B cell (primary cell): ENCODE measurements at regions not wholly inside any gene's neighbourhood (a gene's known extent, or its start where the extent isn't known, plus 50 kb on each side); places are given as distances from the start of the nearest gene placed in this dataset.
A peak's percentile ranks its signal among the peaks of the same experiment; 100 is the strongest.

Experiments
- ATAC-seq: fragments of 200-7000 bp; cut with Tn5 transposase; one replicate; pipeline ENCODE4 v1.10.0; 2021; ENCODE audit warnings: low read depth, mild to moderate bottlenecking, moderate number of reproducible peaks, moderate library complexity
- CTCF ChIA-PET: fragments of 350-600 bp; sonication (Branson Sonifier 250); formaldehyde crosslinking; loops from one replicate; lab custom pipeline; 2021; ENCODE audit warnings: antibody characterized with exemption, inconsistent platforms; lab: Charles Lee
- POLR2A ChIA-PET: fragments of 350-600 bp; sonication (Branson Sonifier 250); formaldehyde crosslinking; loops from one replicate; lab custom pipeline; 2021; ENCODE audit warnings: antibody characterized with exemption; lab: Charles Lee
- DNase-seq: peaks from one replicate; pipeline ENCODE4 v3.0.0; 2013
- H2AFZ ChIP-seq: 2 replicates; pipeline ENCODE4 v1.6.1; 2012; ENCODE audit warnings: mild to moderate bottlenecking, low read depth, low read length; ENCODE audit not compliant: insufficient read depth, poor library complexity, severe bottlenecking
- H3K27ac ChIP-seq, 2 donors: 1 replicate in 1 of 2; 2 replicates in 1 of 2; pipeline ENCODE4 v1.5.1; 2012 to 2013; ENCODE audit warnings: low read length in 2 of 2, mild to moderate bottlenecking in 2 of 2, moderate library complexity in 1 of 2
- H3K27me3 ChIP-seq, 4 experiments: fragments of 200-600 bp in 1 of 4; sonication (generic) in 1 of 4; replicated peaks in 1 of 4; 1 replicate in 2 of 4; 2 replicates in 2 of 4; pipeline versions ENCODE4 v1.6.1 to v1.7.0; 2013 to 2016; ENCODE audit warnings: low read length in 3 of 4, mild to moderate bottlenecking in 2 of 4, mixed read lengths in 1 of 4, moderate library complexity in 1 of 4; ENCODE audit not compliant: insufficient read depth in 4 of 4, control insufficient read depth in 3 of 4; ENCODE audit errors: control extremely low read depth in 1 of 4
- H3K36me3 ChIP-seq, 2 experiments: replicated peaks in 1 of 2; 1 replicate in 1 of 2; 2 replicates in 1 of 2; pipeline versions ENCODE4 v1.6.1 to v1.7.1; 2013; ENCODE audit warnings: low read length in 1 of 2; ENCODE audit not compliant: insufficient read depth in 2 of 2, control insufficient read depth in 1 of 2; ENCODE audit errors: control extremely low read depth in 1 of 2, extremely low read depth in 1 of 2
- H3K4me1 ChIP-seq, 2 donors: fragments of 200-600 bp in 1 of 2; sonication (generic) in 1 of 2; 1 replicate in 1 of 2; 2 replicates in 1 of 2; pipeline versions ENCODE4 v1.5.1 to v1.6.1; 2013 to 2017; ENCODE audit warnings: low read length in 2 of 2; ENCODE audit not compliant: control insufficient read depth in 2 of 2, insufficient read depth in 2 of 2
- H3K4me2 ChIP-seq: replicated peaks from 2 replicates; pipeline ENCODE3; 2012; ENCODE audit warnings: mild to moderate bottlenecking, low read depth, low read length; ENCODE audit not compliant: poor library complexity, severe bottlenecking
- H3K4me3 ChIP-seq, 5 experiments: fragments of 200-600 bp in 1 of 5; sonication (generic) in 1 of 5; 1 replicate in 3 of 5; 2 replicates in 2 of 5; pipeline versions ENCODE4 v1.5.1 to v1.7.0; 2011 to 2016; ENCODE audit warnings: low read length in 4 of 5, mild to moderate bottlenecking in 4 of 5, low read depth in 2 of 5, control low read depth in 1 of 5, moderate library complexity in 1 of 5; ENCODE audit not compliant: insufficient read depth in 1 of 5; ENCODE audit errors: control extremely low read depth in 1 of 5, extremely low read depth in 1 of 5
- H3K79me2 ChIP-seq: fragments of 200-600 bp; sonication (generic); one replicate; pipeline ENCODE4 v1.6.0; 2016; ENCODE audit warnings: low read length; ENCODE audit not compliant: control insufficient read depth, insufficient read depth
- H3K9ac ChIP-seq: fragments of 200-600 bp; sonication (generic); 2 replicates; pipeline ENCODE4 v1.6.1; 2017; ENCODE audit warnings: mild to moderate bottlenecking, low read length, moderate library complexity
- H3K9me3 ChIP-seq, 3 donors: one replicate each; pipeline versions ENCODE4 v1.6.1 to v1.7.1; 2013; ENCODE audit warnings: low read length in 2 of 3; ENCODE audit not compliant: control insufficient read depth in 2 of 3, insufficient read depth in 1 of 3; ENCODE audit errors: control extremely low read depth in 1 of 3
- H4K20me1 ChIP-seq: 2 replicates; pipeline ENCODE4 v1.6.0; 2012; ENCODE audit warnings: mild to moderate bottlenecking, low read length; ENCODE audit not compliant: insufficient read depth, control insufficient read depth, poor library complexity, severe bottlenecking
- H3K27ac Mint-ChIP-seq: one replicate; pipeline ENCODE4 v1.8.0; 2021; ENCODE audit warnings: mixed read lengths
- H3K27me3 Mint-ChIP-seq: one replicate; pipeline ENCODE4 v1.8.0; 2021; ENCODE audit warnings: mixed read lengths
- H3K4me1 Mint-ChIP-seq: one replicate; pipeline ENCODE4 v1.8.0; 2021; ENCODE audit warnings: mixed read lengths
- H3K4me3 Mint-ChIP-seq: one replicate; pipeline ENCODE4 v1.8.0; 2021; ENCODE audit warnings: mixed read lengths
- H3K9me3 Mint-ChIP-seq: one replicate; pipeline ENCODE4 v1.8.0; 2022; ENCODE audit warnings: mixed read lengths; ENCODE audit not compliant: insufficient read depth
- CTCF ChIP-seq: fragments of 200-600 bp; IDR thresholded peaks from one replicate; pipeline ENCODE4 v1.8.0; 2022; ENCODE audit warnings: antibody characterized with exemption, mild to moderate bottlenecking
- EZH2 ChIP-seq: IDR thresholded peaks from 2 replicates; pipeline ENCODE4 v1.6.1; 2012; ENCODE audit warnings: borderline replicate concordance, low read depth, mild to moderate bottlenecking, moderate library complexity, low read length; ENCODE audit not compliant: insufficient read depth, poor library complexity, severe bottlenecking
- WGBS: methylation state at CpG from one replicate; pipeline ENCODE4 v1.1.5; 2013; ENCODE audit warnings: missing lambda C conversion rate; ENCODE audit not compliant: insufficient coverage; 5-methylcytosine and 5-hydroxymethylcytosine counted together
- intact Hi-C: fragments of 100-400 bp; cut with micrococcal nuclease; formaldehyde crosslinking; loops from one replicate; pipeline ENCODE4 v1.10.0; 2022

GRCh38 chr17:77455891-77456260 lies 315.1 kb downstream of the SEC14L1 start:
- H3K4me2 ChIP-seq: peak overlapping the region; percentile 96
- ChIA-PET CTCF (no interaction called here), POLR2A (interaction anchor here (3.2 kb wide), 1 partner anchor 11 kb away, joined by 20 read pairs; no protein-coding TSS in a partner anchor)
- H3K9me3 Mint-ChIP-seq: no peaks in the 10 kb centered on the region
- H3K4me1 Mint-ChIP-seq: peaks cover 82% of the 10 kb centered on the region
- no peaks in the 10 kb centered on the region for H3K9me3 ChIP-seq
- H3K27ac Mint-ChIP-seq: peak overlapping the region; percentile 96
- peak overlapping the region; percentile 77 to 96 for H3K27ac ChIP-seq
- H3K27me3 Mint-ChIP-seq: no peaks in the 10 kb centered on the region
- H3K79me2 ChIP-seq: peaks cover 100% of the 10 kb centered on the region
- H4K20me1 ChIP-seq: peaks cover 4% of the 10 kb centered on the region
- no peak for DNase-seq
- H3K4me1 ChIP-seq: peaks cover 80 to 87% of the 10 kb centered on the region in 2 donors
- H3K4me3 Mint-ChIP-seq: peak overlapping the region; percentile 93
- peak overlapping the region in 3 of 5 experiments; percentile 92 to 96 (median 95) for H3K4me3 ChIP-seq
- TF ChIP-seq CTCF (no peak), EZH2 (no peak)
- no peak overlapping the region for H2AFZ ChIP-seq
- no peak for ATAC-seq
- peaks cover 0 to 15% of the 10 kb centered on the region in 2 experiments for H3K36me3 ChIP-seq
- WGBS: 88% methylated on average over 14 of the region's 16 CpGs
- H3K9ac ChIP-seq: no peak overlapping the region
- H3K27me3 ChIP-seq: no peaks in the 10 kb centered on the region
- intact Hi-C loops: loop anchor here (10.0 kb wide), 1 partner anchor 371 kb away; no protein-coding TSS in a partner anchor

DNA sequence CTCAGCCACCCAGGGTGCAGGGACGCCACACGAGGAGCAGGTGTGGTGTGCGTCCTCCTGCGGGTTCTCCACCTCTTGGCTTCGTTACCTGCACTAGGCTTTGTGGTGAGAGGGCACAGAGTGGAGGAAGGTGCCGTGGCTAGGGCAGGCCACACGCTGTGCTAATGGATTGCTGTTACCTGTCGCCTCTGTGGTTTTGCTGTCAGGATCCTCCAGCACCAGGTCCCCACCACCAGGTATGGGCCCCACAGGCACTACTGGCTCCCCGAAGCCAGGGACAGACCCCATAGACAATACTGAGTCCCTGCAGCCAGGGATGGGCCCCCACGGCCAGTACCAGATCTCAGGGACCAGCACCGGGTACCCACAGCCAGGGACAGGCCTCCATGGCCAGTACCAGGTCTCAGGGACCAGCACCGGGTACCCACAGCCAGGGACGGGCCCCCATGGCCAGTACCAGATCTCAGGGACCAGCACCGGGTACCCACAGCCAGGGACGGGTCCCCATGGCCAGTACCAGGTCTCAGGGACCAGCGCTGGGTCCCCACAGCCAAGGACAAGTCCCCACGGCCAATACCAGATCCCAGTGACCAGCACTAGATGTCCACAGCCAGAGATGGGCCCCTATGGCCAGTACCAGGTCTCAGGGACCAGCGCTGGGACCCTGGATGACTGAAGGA lies 315.6 kb downstream of the SEC14L1 start:
- Mint-ChIP-seq H3K9me3 (no peaks in the 10 kb centered on the region), H3K4me1 (peaks cover 86% of the 10 kb centered on the region), H3K27ac (peak overlapping the region; percentile 100), H3K27me3 (no peaks in the 10 kb centered on the region), H3K4me3 (peak overlapping the region; percentile 45)
- Histone ChIP-seq H2AFZ (no peak overlapping the region), H3K4me3 (peak overlapping the region in 2 of 5 experiments; percentile 15 to 41), H3K27ac (peak overlapping the region; percentile 77 to 96), H3K27me3 (no peaks in the 10 kb centered on the region), H3K4me2 (peak overlapping the region; percentile 96), H3K9ac (peak overlapping the region; percentile 49), H3K36me3 (peaks cover 0 to 15% of the 10 kb centered on the region in 2 experiments), H3K9me3 (no peaks in the 10 kb centered on the region), H3K79me2 (peaks cover 100% of the 10 kb centered on the region), H3K4me1 (peaks cover 85 to 91% of the 10 kb centered on the region in 2 donors), H4K20me1 (peaks cover 4% of the 10 kb centered on the region)
- ATAC-seq (no peak), DNase-seq (no peak)
- CTCF ChIA-PET: interaction anchor here (1.0 to 2.7 kb wide), 4 partner anchors 16 to 124 kb away, joined by 3 to 15 read pairs (median 6); no protein-coding TSS in a partner anchor
- TF ChIP-seq EZH2 (no peak), CTCF (no peak)
- WGBS: 84% methylated on average over 18 of the region's 18 CpGs
- intact Hi-C loops: loop anchor here (10.0 kb wide), 1 partner anchor 372 kb away; no protein-coding TSS in a partner anchor
- POLR2A ChIA-PET: interaction anchor here (3.2 kb wide), 1 partner anchor 11 kb away, joined by 20 read pairs; no protein-coding TSS in a partner anchor
